NT2/D1 (cell line): ENCODE measurements at regions not wholly inside any gene's neighbourhood (a gene's known extent, or its start where the extent isn't known, plus 50 kb on each side); places are given as distances from the start of the nearest gene placed in this dataset.

Source experiments
- SUZ12 ChIP-seq: IDR thresholded peaks from 2 replicates; pipeline ENCODE4 v1.6.1; 2011; ENCODE audit not compliant: insufficient read length, insufficient read depth; ENCODE audit errors: extremely low read depth
- YY1 ChIP-seq: IDR thresholded peaks from 2 replicates; pipeline ENCODE4 v1.6.1; 2011; ENCODE audit not compliant: insufficient read length, insufficient read depth
- ZNF274 ChIP-seq: IDR thresholded peaks from 2 replicates; pipeline ENCODE4 v1.6.1; 2011; ENCODE audit warnings: mild to moderate bottlenecking, low read depth, low read length

DNA sequence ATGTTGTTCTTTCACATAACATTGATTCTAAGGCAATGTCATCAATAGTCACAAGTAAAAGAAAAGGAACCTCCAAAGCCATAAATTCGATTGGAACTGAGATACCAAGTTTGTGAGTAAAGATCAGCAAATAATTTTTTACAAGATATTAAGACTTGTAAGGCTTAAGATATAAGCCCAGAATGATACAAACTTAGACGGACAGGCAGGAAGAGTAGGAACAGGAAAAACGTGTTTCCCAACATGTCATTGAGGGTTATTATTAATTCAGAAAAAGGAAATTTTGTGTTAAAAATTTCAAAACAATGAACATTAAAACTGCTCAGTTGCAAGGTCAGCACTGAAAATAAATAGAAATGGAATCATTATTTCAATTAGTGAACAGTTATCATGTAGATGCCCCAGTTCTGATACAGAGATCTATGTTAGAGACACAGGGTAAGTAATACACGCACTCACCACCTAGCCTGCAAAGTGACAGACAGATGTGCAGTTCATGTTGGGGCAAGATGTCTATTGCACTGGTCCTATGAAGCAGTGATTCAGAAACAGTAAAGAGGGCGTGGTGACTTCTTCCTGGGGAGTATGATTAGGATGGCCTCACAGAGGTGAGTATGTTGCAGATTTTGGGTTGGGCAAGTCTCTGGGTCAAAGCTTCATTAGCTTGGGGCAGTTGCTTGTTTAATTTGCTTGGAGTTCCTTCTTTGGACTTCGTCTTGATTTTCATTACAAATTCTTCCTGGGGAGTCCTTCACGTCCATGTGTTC lies 284.4 kb downstream of the SETD4 start:
- TF ChIP-seq YY1 (no peak), ZNF274 (no peak), SUZ12 (no peak)
